RWPE2 (cell line): ENCODE measurements at regions not wholly inside any gene's neighbourhood (a gene's known extent, or its start where the extent isn't known, plus 50 kb on each side); places are given as distances from the start of the nearest gene placed in this dataset.

Source experiments
- ATAC-seq: fragments of 200-7000 bp; cut with Tn5 transposase; 3 replicates; pipeline ENCODE4 v1.9.1; 2021; ENCODE audit warnings: low read depth
- DNase-seq: peaks from one replicate; pipeline ENCODE4 v3.0.0-alpha.2; 2020; ENCODE audit warnings: low spot score
- H3K27ac ChIP-seq: fragments of 450-650 bp; 2 replicates; pipeline ENCODE4 v1.5.1; 2017; ENCODE audit warnings: mild to moderate bottlenecking; ENCODE audit not compliant: poor library complexity, severe bottlenecking
- H3K27me3 ChIP-seq: fragments of 250-450 bp; sonication (Bioruptor Pico); 2 replicates; pipeline ENCODE4 v1.5.1; 2021; ENCODE audit warnings: mild to moderate bottlenecking, moderate library complexity; ENCODE audit not compliant: insufficient read depth, poor library complexity, severe bottlenecking
- H3K36me3 ChIP-seq: fragments of 250-450 bp; sonication (Bioruptor Pico); 2 replicates; pipeline ENCODE4 v1.5.1; 2020; ENCODE audit warnings: low read depth, mild to moderate bottlenecking, moderate library complexity
- H3K4me1 ChIP-seq: fragments of 250-450 bp; sonication (Bioruptor Pico); 2 replicates; pipeline ENCODE4 v1.5.1; 2021; ENCODE audit warnings: mild to moderate bottlenecking, moderate library complexity; ENCODE audit not compliant: insufficient read depth, poor library complexity, severe bottlenecking
- H3K4me3 ChIP-seq: fragments of 250-450 bp; sonication (Bioruptor Pico); 2 replicates; pipeline ENCODE4 v1.5.1; 2021; ENCODE audit warnings: mild to moderate bottlenecking, moderate library complexity; ENCODE audit not compliant: severe bottlenecking
- H3K9me3 ChIP-seq: fragments of 250-450 bp; sonication (Bioruptor Pico); 2 replicates; pipeline ENCODE4 v1.5.1; 2021; ENCODE audit warnings: mild to moderate bottlenecking, moderate library complexity; ENCODE audit not compliant: severe bottlenecking
- TF ChIP-seq, protein P1 (sequence below): fragments of 450-650 bp; IDR thresholded peaks from one replicate; pipeline ENCODE4 v1.5.1; 2017; ENCODE audit warnings: mild to moderate bottlenecking, moderate library complexity; ENCODE audit not compliant: poor library complexity, severe bottlenecking

DNA sequence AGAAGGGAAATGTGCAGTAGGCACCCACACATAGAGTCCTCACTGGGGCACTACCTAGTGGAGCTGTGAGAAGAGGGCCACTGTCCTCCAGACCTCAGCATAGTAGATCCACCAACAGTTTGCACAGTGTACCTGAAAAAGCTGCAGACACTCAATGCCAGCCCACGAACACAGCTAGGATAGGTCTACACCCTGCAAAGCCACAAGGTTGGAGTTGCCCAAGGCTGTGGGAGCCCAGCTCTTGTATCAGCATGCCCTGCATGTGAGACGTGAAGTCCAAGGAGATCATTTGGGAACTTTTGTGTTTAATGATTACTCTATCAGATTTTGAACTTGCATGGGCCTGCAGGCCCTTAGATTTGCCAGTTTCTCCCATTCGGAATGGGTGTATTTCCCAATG, 299.4 kb upstream of the OLFM3 start:
- Histone ChIP-seq H3K4me1 (no peaks in the 10 kb centered on the region), H3K27ac (no peak overlapping the region), H3K9me3 (no peaks in the 10 kb centered on the region), H3K36me3 (no peaks in the 10 kb centered on the region), H3K4me3 (no peak overlapping the region), H3K27me3 (no peaks in the 10 kb centered on the region)
- DNase-seq (no peak), ATAC-seq (no peak; the same call in 2 of the 3 replicates)
- TF ChIP-seq, protein P1, sequence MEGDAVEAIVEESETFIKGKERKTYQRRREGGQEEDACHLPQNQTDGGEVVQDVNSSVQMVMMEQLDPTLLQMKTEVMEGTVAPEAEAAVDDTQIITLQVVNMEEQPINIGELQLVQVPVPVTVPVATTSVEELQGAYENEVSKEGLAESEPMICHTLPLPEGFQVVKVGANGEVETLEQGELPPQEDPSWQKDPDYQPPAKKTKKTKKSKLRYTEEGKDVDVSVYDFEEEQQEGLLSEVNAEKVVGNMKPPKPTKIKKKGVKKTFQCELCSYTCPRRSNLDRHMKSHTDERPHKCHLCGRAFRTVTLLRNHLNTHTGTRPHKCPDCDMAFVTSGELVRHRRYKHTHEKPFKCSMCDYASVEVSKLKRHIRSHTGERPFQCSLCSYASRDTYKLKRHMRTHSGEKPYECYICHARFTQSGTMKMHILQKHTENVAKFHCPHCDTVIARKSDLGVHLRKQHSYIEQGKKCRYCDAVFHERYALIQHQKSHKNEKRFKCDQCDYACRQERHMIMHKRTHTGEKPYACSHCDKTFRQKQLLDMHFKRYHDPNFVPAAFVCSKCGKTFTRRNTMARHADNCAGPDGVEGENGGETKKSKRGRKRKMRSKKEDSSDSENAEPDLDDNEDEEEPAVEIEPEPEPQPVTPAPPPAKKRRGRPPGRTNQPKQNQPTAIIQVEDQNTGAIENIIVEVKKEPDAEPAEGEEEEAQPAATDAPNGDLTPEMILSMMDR = no peak

DNA sequence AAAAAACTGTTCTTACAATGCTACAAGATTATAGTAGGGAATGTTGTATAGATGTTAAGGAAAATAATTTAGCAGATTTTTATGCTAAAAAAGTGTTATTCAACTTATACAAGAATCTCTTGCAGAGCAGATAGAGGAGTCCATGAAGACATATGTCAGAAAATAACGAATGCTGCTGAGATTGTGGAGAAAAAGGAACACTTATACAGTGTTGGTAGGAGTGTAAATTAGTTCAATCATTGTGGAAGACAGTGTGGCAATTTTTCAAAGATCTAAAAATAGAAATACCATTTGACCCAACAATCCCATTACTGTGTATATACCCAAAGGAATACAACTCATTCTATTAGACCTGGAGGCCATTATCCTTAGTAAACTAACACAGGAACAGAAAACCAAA, 286.2 kb upstream of the OLFM3 start:
- peaks cover 8% of the 10 kb centered on the region for H3K27me3 ChIP-seq
- no peaks in the 10 kb centered on the region for H3K36me3 ChIP-seq
- DNase-seq (no peak), ATAC-seq (no peak)
- no peak overlapping the region for H3K27ac ChIP-seq
- no peak overlapping the region for H3K4me3 ChIP-seq
- H3K4me1 ChIP-seq = no peaks in the 10 kb centered on the region
- TF ChIP-seq, protein P1 = no peak
- H3K9me3 ChIP-seq = no peaks in the 10 kb centered on the region

DNA sequence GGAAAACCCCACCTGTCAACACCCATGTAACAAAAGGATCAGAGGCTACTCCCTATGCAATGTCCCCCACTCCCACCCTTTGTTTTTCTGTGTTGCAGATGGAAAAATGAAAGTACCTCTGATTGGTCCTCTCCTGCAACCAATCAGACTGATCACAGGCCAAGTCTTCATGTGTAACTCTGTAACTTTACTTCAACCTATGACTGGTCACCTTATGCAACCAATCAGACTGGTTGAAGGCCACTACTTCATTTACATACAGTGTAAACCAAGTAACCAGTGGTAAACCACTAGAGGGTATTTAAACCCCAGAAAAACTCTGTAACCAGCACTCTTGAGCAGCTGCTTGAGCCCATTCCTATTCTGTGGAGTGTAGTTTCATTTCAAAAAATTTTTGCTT, 266.3 kb upstream of the OLFM3 start:
- H3K4me3 ChIP-seq = no peak overlapping the region
- H3K27me3 ChIP-seq = no peaks in the 10 kb centered on the region
- H3K4me1 ChIP-seq = no peaks in the 10 kb centered on the region
- no peak overlapping the region for H3K27ac ChIP-seq
- TF ChIP-seq, protein P1 = no peak
- DNase-seq (no peak), ATAC-seq (peak; percentile 35; the same call in 1 of the 3 replicates)
- no peaks in the 10 kb centered on the region for H3K36me3 ChIP-seq
- H3K9me3 ChIP-seq = no peaks in the 10 kb centered on the region

DNA sequence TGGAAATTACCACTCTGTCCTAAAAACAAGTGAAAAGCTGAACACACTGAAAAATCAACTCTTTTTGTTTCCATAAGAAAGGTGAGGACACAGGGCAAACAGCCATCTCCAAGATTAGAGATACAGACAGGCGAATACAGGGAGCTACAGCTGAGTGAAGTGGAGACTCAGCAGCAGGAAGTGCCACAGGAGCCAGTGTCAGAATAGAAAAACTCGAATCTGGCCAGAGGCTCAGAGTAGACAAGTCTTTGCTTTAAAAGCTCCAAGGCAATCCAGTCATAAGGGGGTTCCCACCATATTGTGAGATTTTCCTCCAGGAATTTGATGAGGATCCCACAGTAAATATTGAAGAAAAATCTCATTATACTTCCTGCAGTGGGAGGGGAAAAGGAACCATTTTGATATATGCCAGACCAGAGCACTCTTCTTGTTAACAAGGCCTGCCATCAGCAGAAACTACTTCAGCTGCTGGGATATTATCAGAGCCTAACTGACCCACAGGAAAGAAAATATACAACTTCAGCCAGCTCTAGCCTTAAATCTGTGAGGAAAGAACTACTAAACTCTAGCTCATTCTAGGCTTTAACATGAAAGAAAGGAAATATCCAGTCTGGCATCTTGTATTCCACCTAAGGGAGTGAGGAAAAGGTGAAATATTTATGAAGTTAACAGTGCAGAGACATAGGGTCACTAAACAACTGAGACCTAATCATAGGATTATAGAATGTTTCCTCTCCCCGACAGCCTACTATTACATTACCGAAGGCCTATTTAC, 256.2 kb upstream of the OLFM3 start:
- no peak for ATAC-seq
- Histone ChIP-seq H3K36me3 (no peaks in the 10 kb centered on the region), H3K27ac (no peak overlapping the region)

More for the DNA sequence above, 256.2 kb upstream of the OLFM3 start:
- Histone ChIP-seq H3K9me3 (no peaks in the 10 kb centered on the region), H3K27me3 (no peaks in the 10 kb centered on the region), H3K4me1 (no peaks in the 10 kb centered on the region), H3K4me3 (no peak overlapping the region)
- TF ChIP-seq, protein P1 = no peak
- no peak for DNase-seq
